ENCODE measurements at regions not wholly inside any gene's neighbourhood (a gene's known extent, or its start where the extent isn't known, plus 50 kb on each side); places are given as distances from the start of the nearest gene placed in this dataset.

- TF ChIP-seq CTCF (IDR thresholded peaks at IDR 0.05) (no peak), POLR2A (IDR thresholded peaks at IDR 0.05) (no peak)
- H3K27me3 ChIP-seq, result no peaks in the 10 kb centered on the region
- H3K27ac ChIP-seq, result no peak overlapping the region
- no peak for DNase-seq
- H3K4me3 ChIP-seq, result no peak overlapping the region
- H3K36me3 ChIP-seq, result no peaks in the 10 kb centered on the region
- no peaks in the 10 kb centered on the region for H3K4me1 ChIP-seq
- no peaks in the 10 kb centered on the region for H3K9me3 ChIP-seq
Measured at GRCh38 chr3:10678796-10679376, 137.1 kb upstream of the SLC6A11 start.

GRCh38 chr3:10680796-10681195 is 135.2 kb upstream of the SLC6A11 start:
- no peaks in the 10 kb centered on the region for H3K36me3 ChIP-seq
- TF ChIP-seq CTCF (IDR thresholded peaks at IDR 0.05) (no peak), POLR2A (IDR thresholded peaks at IDR 0.05) (no peak)
- no peaks in the 10 kb centered on the region for H3K9me3 ChIP-seq

GRCh38 chr3:10682692-10683091 is 133.3 kb upstream of the SLC6A11 start:
- Histone ChIP-seq H3K4me3 (no peak overlapping the region), H3K9me3 (no peaks in the 10 kb centered on the region), H3K36me3 (no peaks in the 10 kb centered on the region), H3K27me3 (no peaks in the 10 kb centered on the region), H3K4me1 (no peaks in the 10 kb centered on the region), H3K27ac (no peak overlapping the region)
- TF ChIP-seq CTCF (IDR thresholded peaks at IDR 0.05) (no peak), POLR2A (IDR thresholded peaks at IDR 0.05) (no peak)
- DNase-seq, result no peak

More at GRCh38 chr3:10680796-10681195, 135.2 kb upstream of the SLC6A11 start:
- no peaks in the 10 kb centered on the region for H3K27me3 ChIP-seq
- no peak overlapping the region for H3K27ac ChIP-seq
- no peak for DNase-seq
- H3K4me1 ChIP-seq, result no peaks in the 10 kb centered on the region
- H3K4me3 ChIP-seq, result no peak overlapping the region

- DNase-seq, result no peak
- no peaks in the 10 kb centered on the region for H3K27me3 ChIP-seq
- no peaks in the 10 kb centered on the region for H3K36me3 ChIP-seq
- no peak for TF ChIP-seq CTCF (IDR thresholded peaks at IDR 0.05)
- no peak for TF ChIP-seq POLR2A (IDR thresholded peaks at IDR 0.05)
- no peak overlapping the region for H3K27ac ChIP-seq
- no peaks in the 10 kb centered on the region for H3K9me3 ChIP-seq
- no peak overlapping the region for H3K4me3 ChIP-seq
- H3K4me1 ChIP-seq, result no peaks in the 10 kb centered on the region
Measured at GRCh38 chr3:10683106-10683505, 132.9 kb upstream of the SLC6A11 start.

GRCh38 chr3:10688126-10688525 is 127.9 kb upstream of the SLC6A11 start:
- Histone ChIP-seq H3K36me3 (no peaks in the 10 kb centered on the region), H3K27me3 (no peaks in the 10 kb centered on the region), H3K4me3 (no peak overlapping the region), H3K4me1 (no peaks in the 10 kb centered on the region), H3K27ac (no peak overlapping the region), H3K9me3 (no peaks in the 10 kb centered on the region)
- no peak for TF ChIP-seq POLR2A (IDR thresholded peaks at IDR 0.05)
- no peak for TF ChIP-seq CTCF (IDR thresholded peaks at IDR 0.05)
- no peak for DNase-seq

Measured in Peyer's patch (tissue), 4 donors.